ENCODE measurements at regions not wholly inside any gene's neighbourhood (a gene's known extent, or its start where the extent isn't known, plus 50 kb on each side); places are given as distances from the start of the nearest gene placed in this dataset.

GRCh38 chr16:85557083-85557970 is 55.8 kb upstream of the GSE1 start (continued):
- TF ChIP-seq CTCF (IDR thresholded peaks at IDR 0.05) (peak; percentile 34), RXRA (IDR thresholded peaks at IDR 0.05; ENCODE audit: borderline replicate concordance, low read depth) (no peak), POLR2AphosphoS5 (IDR thresholded peaks at IDR 0.05; ENCODE audit: low read depth, low read length) (no peak), MXI1 (IDR thresholded peaks at IDR 0.05; ENCODE audit: low read depth, low read length) (peak; percentile 93), FOSL2 (IDR thresholded peaks at IDR 0.05; ENCODE audit: borderline replicate concordance, low read depth) (no peak), TCF12 (IDR thresholded peaks at IDR 0.05) (no peak), USF1 (IDR thresholded peaks at IDR 0.05; ENCODE audit: borderline replicate concordance, low read depth) (peak; percentile 82), CHD2 (IDR thresholded peaks at IDR 0.05; ENCODE audit: low read length, partially characterized antibody) (no peak), EZH2phosphoT487 (IDR thresholded peaks at IDR 0.05; ENCODE audit: borderline replicate concordance, low read depth) (no peak), ZBTB33 (IDR thresholded peaks at IDR 0.05; ENCODE audit: borderline replicate concordance, low read depth) (no peak), USF2 (IDR thresholded peaks at IDR 0.05; ENCODE audit: borderline replicate concordance, low read depth, low read length) (no peak), NRF1 (IDR thresholded peaks at IDR 0.05; ENCODE audit: low read depth, low read length) (no peak)
